ENCODE measurements at regions not wholly inside any gene's neighbourhood (a gene's known extent, or its start where the extent isn't known, plus 50 kb on each side); places are given as distances from the start of the nearest gene placed in this dataset.

DNA sequence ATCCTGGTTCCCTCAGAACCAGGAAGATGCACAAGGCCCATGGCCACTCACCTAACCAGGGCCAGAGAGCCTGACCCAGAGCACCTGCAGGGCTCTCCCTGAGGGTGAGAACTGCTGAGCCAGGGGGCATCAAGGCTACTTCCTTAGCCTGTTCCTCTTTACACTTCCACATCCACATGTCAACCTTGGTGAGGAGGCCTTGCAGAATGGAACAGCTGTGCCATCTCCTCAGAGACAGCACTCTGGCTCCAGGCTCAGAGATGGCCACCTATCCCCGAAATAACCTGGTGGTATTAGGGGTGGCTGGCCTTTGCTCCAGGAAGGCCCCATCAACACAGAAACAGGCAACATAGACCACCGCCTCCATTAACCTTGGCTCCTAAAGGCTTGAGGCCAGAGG is 473.0 kb downstream of the RPS24 start:
- H3K4me3 ChIP-seq (ENCODE audit: low read length), result no peak overlapping the region
- no peak for ATAC-seq
- H2AFZ ChIP-seq (ENCODE audit: low read length), result no peak overlapping the region
- no peaks in the 10 kb centered on the region for H4K20me1 ChIP-seq (ENCODE audit: low read length)
- no peak overlapping the region for H3K9ac ChIP-seq (ENCODE audit: low read length)
- DNase-seq, result no peak
- intact Hi-C loops (cut with micrococcal nuclease), result no loop called here
- peaks cover 16% of the 10 kb centered on the region for H3K4me1 ChIP-seq (ENCODE audit: insufficient read depth, low read length)
- ChIA-PET CTCF (no interaction called here), POLR2A (ENCODE audit: unreplicated experiment) (no interaction called here)
- H3K36me3 ChIP-seq (ENCODE audit: low read depth, low read length), result no peaks in the 10 kb centered on the region
- no TSS peak for BruUV-seq (replicated peaks)
- no peaks in the 10 kb centered on the region for H3F3A ChIP-seq (ENCODE audit: low read length, unreplicated experiment)
- no peaks in the 10 kb centered on the region for H3K9me2 ChIP-seq (replicated peaks; ENCODE audit: low read length)
- no peaks in the 10 kb centered on the region for H3K79me2 ChIP-seq (ENCODE audit: low read length)
- TF ChIP-seq, protein P1, sequence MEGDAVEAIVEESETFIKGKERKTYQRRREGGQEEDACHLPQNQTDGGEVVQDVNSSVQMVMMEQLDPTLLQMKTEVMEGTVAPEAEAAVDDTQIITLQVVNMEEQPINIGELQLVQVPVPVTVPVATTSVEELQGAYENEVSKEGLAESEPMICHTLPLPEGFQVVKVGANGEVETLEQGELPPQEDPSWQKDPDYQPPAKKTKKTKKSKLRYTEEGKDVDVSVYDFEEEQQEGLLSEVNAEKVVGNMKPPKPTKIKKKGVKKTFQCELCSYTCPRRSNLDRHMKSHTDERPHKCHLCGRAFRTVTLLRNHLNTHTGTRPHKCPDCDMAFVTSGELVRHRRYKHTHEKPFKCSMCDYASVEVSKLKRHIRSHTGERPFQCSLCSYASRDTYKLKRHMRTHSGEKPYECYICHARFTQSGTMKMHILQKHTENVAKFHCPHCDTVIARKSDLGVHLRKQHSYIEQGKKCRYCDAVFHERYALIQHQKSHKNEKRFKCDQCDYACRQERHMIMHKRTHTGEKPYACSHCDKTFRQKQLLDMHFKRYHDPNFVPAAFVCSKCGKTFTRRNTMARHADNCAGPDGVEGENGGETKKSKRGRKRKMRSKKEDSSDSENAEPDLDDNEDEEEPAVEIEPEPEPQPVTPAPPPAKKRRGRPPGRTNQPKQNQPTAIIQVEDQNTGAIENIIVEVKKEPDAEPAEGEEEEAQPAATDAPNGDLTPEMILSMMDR (conservative IDR thresholded peaks at IDR 0.05; ENCODE audit: low read depth, low read length), result no peak
- TF ChIP-seq EZH2 (IDR thresholded peaks at IDR 0.05; ENCODE audit: low read length, unreplicated experiment) (no peak), EZH2phosphoT487 (IDR thresholded peaks at IDR 0.05; ENCODE audit: borderline replicate concordance, low read length) (no peak)
- no peak overlapping the region for H3K27ac ChIP-seq (ENCODE audit: low read length)
- H3K9me3 ChIP-seq (ENCODE audit: low read length), result 0 out of 2 replicates have a peak, but pooled peaks cover 4% of the 10 kb centered on the region
- no peaks in the 10 kb centered on the region for H3K27me3 ChIP-seq (ENCODE audit: low read length)
- no peak overlapping the region for H3K4me2 ChIP-seq (ENCODE audit: low read length)

- H3K36me3 ChIP-seq (ENCODE audit: low read depth, low read length), result no peaks in the 10 kb centered on the region
These were observed 474.0 kb downstream of the RPS24 start for GRCh38 chr10:78507510-78508160.

More at GRCh38 chr10:78507510-78508160, 474.0 kb downstream of the RPS24 start:
- H3K4me3 ChIP-seq (ENCODE audit: low read length), result no peak overlapping the region
- no peak overlapping the region for H3K9ac ChIP-seq (ENCODE audit: low read length)
- H3K9me2 ChIP-seq (replicated peaks; ENCODE audit: low read length), result 0 out of 2 replicates have a peak, but pooled peaks cover 2% of the 10 kb centered on the region
- ATAC-seq (no peak), DNase-seq (no peak)
- H3K27ac ChIP-seq (ENCODE audit: low read length), result no peak overlapping the region
- H3K27me3 ChIP-seq (ENCODE audit: low read length), result no peaks in the 10 kb centered on the region
- BruUV-seq (replicated peaks), result no TSS peak
- H3K4me1 ChIP-seq (ENCODE audit: insufficient read depth, low read length), result peaks cover 6% of the 10 kb centered on the region
- no peak overlapping the region for H2AFZ ChIP-seq (ENCODE audit: low read length)
- CTCF ChIA-PET, result no interaction called here
- H3F3A ChIP-seq (ENCODE audit: low read length, unreplicated experiment), result no peaks in the 10 kb centered on the region
- TF ChIP-seq, protein P1 (conservative IDR thresholded peaks at IDR 0.05; ENCODE audit: low read depth, low read length), result no peak
- TF ChIP-seq EZH2 (IDR thresholded peaks at IDR 0.05; ENCODE audit: low read length, unreplicated experiment) (no peak), EZH2phosphoT487 (IDR thresholded peaks at IDR 0.05; ENCODE audit: borderline replicate concordance, low read length) (no peak)
- H3K79me2 ChIP-seq (ENCODE audit: low read length), result no peaks in the 10 kb centered on the region
- POLR2A ChIA-PET (ENCODE audit: unreplicated experiment), result no interaction called here
- H4K20me1 ChIP-seq (ENCODE audit: low read length), result no peaks in the 10 kb centered on the region
- H3K9me3 ChIP-seq (ENCODE audit: low read length), result 0 out of 2 replicates have a peak, but pooled peaks cover 4% of the 10 kb centered on the region
- H3K4me2 ChIP-seq (ENCODE audit: low read length), result no peak overlapping the region
- intact Hi-C loops (cut with micrococcal nuclease), result no loop called here

All from PC-3 (cell line).